ENCODE measurements at regions not wholly inside any gene's neighbourhood (a gene's known extent, or its start where the extent isn't known, plus 50 kb on each side); places are given as distances from the start of the nearest gene placed in this dataset.

GRCh38 chr3:135500034-135500433 is 465.5 kb upstream of the PPP2R3A start:
- DNase-seq (ENCODE audit: low read depth, low spot score), result no peak
- no CpG with 5 or more reads among the region's 3 CpGs for WGBS (ENCODE audit: insufficient coverage, insufficient read length)

GRCh38 chr3:135503065-135503759 is 462.3 kb upstream of the PPP2R3A start:
- no peak overlapping the region for H3K4me3 ChIP-seq (ENCODE audit: low read length)
- no peaks in the 10 kb centered on the region; the same call in 1 of the 2 replicates for H3K4me1 ChIP-seq (ENCODE audit: control insufficient read depth, insufficient read depth, low read length)
- H3K9me3 ChIP-seq (ENCODE audit: control insufficient read depth, insufficient read depth, low read length), result no peaks in the 10 kb centered on the region
- WGBS (ENCODE audit: insufficient coverage, insufficient read length), result no CpG with 5 or more reads among the region's 11 CpGs
- no peaks in the 10 kb centered on the region for H3K27me3 ChIP-seq (ENCODE audit: control insufficient read depth, insufficient read depth, low read length)
- no peak overlapping the region for H3K27ac ChIP-seq (ENCODE audit: low read length)
- no peaks in the 10 kb centered on the region for H3K36me3 ChIP-seq (ENCODE audit: control insufficient read depth, insufficient read depth, low read length)
- no peak for DNase-seq (ENCODE audit: low read depth, low spot score)

More at GRCh38 chr3:135500034-135500433, 465.5 kb upstream of the PPP2R3A start:
- Histone ChIP-seq H3K4me3 (ENCODE audit: low read length) (no peak overlapping the region), H3K4me1 (ENCODE audit: control insufficient read depth, insufficient read depth, low read length) (no peaks in the 10 kb centered on the region; the same call in 1 of the 2 replicates), H3K27ac (ENCODE audit: low read length) (no peak overlapping the region), H3K27me3 (ENCODE audit: control insufficient read depth, insufficient read depth, low read length) (no peaks in the 10 kb centered on the region), H3K36me3 (ENCODE audit: control insufficient read depth, insufficient read depth, low read length) (no peaks in the 10 kb centered on the region), H3K9me3 (ENCODE audit: control insufficient read depth, insufficient read depth, low read length) (no peaks in the 10 kb centered on the region)

GRCh38 chr3:135503760-135504686 is 461.5 kb upstream of the PPP2R3A start:
- Histone ChIP-seq H3K4me3 (ENCODE audit: low read length) (no peak overlapping the region), H3K36me3 (ENCODE audit: control insufficient read depth, insufficient read depth, low read length) (no peaks in the 10 kb centered on the region), H3K27ac (ENCODE audit: low read length) (no peak overlapping the region), H3K9me3 (ENCODE audit: control insufficient read depth, insufficient read depth, low read length) (no peaks in the 10 kb centered on the region), H3K4me1 (ENCODE audit: control insufficient read depth, insufficient read depth, low read length) (no peaks in the 10 kb centered on the region; the same call in 1 of the 2 replicates), H3K27me3 (ENCODE audit: control insufficient read depth, insufficient read depth, low read length) (no peaks in the 10 kb centered on the region)
- DNase-seq (ENCODE audit: low read depth, low spot score), result peak; percentile 57
- no CpG with 5 or more reads among the region's 18 CpGs for WGBS (ENCODE audit: insufficient coverage, insufficient read length)

- WGBS (ENCODE audit: insufficient coverage, insufficient read length), result no CpG with 5 or more reads among the region's 5 CpGs
- H3K27ac ChIP-seq (ENCODE audit: low read length), result no peak overlapping the region
These were observed 452.1 kb upstream of the PPP2R3A start for GRCh38 chr3:135513106-135514059.

GRCh38 chr3:135514060-135514448 is 451.5 kb upstream of the PPP2R3A start:
- no CpG with 5 or more reads among the region's 4 CpGs for WGBS (ENCODE audit: insufficient coverage, insufficient read length)
- H3K27ac ChIP-seq (ENCODE audit: low read length), result no peak overlapping the region
- no peak overlapping the region for H3K4me3 ChIP-seq (ENCODE audit: low read length)
- no peaks in the 10 kb centered on the region for H3K36me3 ChIP-seq (ENCODE audit: control insufficient read depth, insufficient read depth, low read length)
- H3K4me1 ChIP-seq (ENCODE audit: control insufficient read depth, insufficient read depth, low read length), result no peaks in the 10 kb centered on the region
- H3K27me3 ChIP-seq (ENCODE audit: control insufficient read depth, insufficient read depth, low read length), result no peaks in the 10 kb centered on the region
- no peak for DNase-seq (ENCODE audit: low read depth, low spot score)
- no peaks in the 10 kb centered on the region for H3K9me3 ChIP-seq (ENCODE audit: control insufficient read depth, insufficient read depth, low read length)

More at GRCh38 chr3:135513106-135514059, 452.1 kb upstream of the PPP2R3A start:
- no peaks in the 10 kb centered on the region for H3K9me3 ChIP-seq (ENCODE audit: control insufficient read depth, insufficient read depth, low read length)
- no peaks in the 10 kb centered on the region for H3K36me3 ChIP-seq (ENCODE audit: control insufficient read depth, insufficient read depth, low read length)
- no peak overlapping the region for H3K4me3 ChIP-seq (ENCODE audit: low read length)
- no peak for DNase-seq (ENCODE audit: low read depth, low spot score)
- no peaks in the 10 kb centered on the region for H3K4me1 ChIP-seq (ENCODE audit: control insufficient read depth, insufficient read depth, low read length)
- H3K27me3 ChIP-seq (ENCODE audit: control insufficient read depth, insufficient read depth, low read length), result no peaks in the 10 kb centered on the region

- peak; percentile 35 for DNase-seq (ENCODE audit: low read depth, low spot score)
- no peaks in the 10 kb centered on the region for H3K36me3 ChIP-seq (ENCODE audit: control insufficient read depth, insufficient read depth, low read length)
- H3K27ac ChIP-seq (ENCODE audit: low read length), result no peak overlapping the region
- no peaks in the 10 kb centered on the region for H3K4me1 ChIP-seq (ENCODE audit: control insufficient read depth, insufficient read depth, low read length)
- no peaks in the 10 kb centered on the region for H3K27me3 ChIP-seq (ENCODE audit: control insufficient read depth, insufficient read depth, low read length)
- WGBS (ENCODE audit: insufficient coverage, insufficient read length), result no CpG with 5 or more reads among the region's 3 CpGs
- no peak overlapping the region for H3K4me3 ChIP-seq (ENCODE audit: low read length)
- H3K9me3 ChIP-seq (ENCODE audit: control insufficient read depth, insufficient read depth, low read length), result no peaks in the 10 kb centered on the region
These were observed 449.4 kb upstream of the PPP2R3A start for GRCh38 chr3:135516143-135516542.

- WGBS (ENCODE audit: insufficient coverage, insufficient read length), result no CpG with 5 or more reads among the region's 3 CpGs
- no peaks in the 10 kb centered on the region for H3K36me3 ChIP-seq (ENCODE audit: control insufficient read depth, insufficient read depth, low read length)
- H3K4me3 ChIP-seq (ENCODE audit: low read length), result no peak overlapping the region
- DNase-seq (ENCODE audit: low read depth, low spot score), result no peak
- no peaks in the 10 kb centered on the region; the same call in 1 of the 2 replicates for H3K9me3 ChIP-seq (ENCODE audit: control insufficient read depth, insufficient read depth, low read length)
- H3K27ac ChIP-seq (ENCODE audit: low read length), result no peak overlapping the region
- H3K27me3 ChIP-seq (ENCODE audit: control insufficient read depth, insufficient read depth, low read length), result no peaks in the 10 kb centered on the region
- no peaks in the 10 kb centered on the region for H3K4me1 ChIP-seq (ENCODE audit: control insufficient read depth, insufficient read depth, low read length)
These were observed 437.0 kb upstream of the PPP2R3A start for GRCh38 chr3:135528413-135529015.

GRCh38 chr3:135532021-135532420 is 433.5 kb upstream of the PPP2R3A start:
- H3K4me1 ChIP-seq (ENCODE audit: control insufficient read depth, insufficient read depth, low read length), result no peaks in the 10 kb centered on the region
- no peak overlapping the region for H3K4me3 ChIP-seq (ENCODE audit: low read length)
- H3K36me3 ChIP-seq (ENCODE audit: control insufficient read depth, insufficient read depth, low read length), result no peaks in the 10 kb centered on the region
- DNase-seq (ENCODE audit: low read depth, low spot score), result no peak
- H3K27ac ChIP-seq (ENCODE audit: low read length), result no peak overlapping the region
- no peaks in the 10 kb centered on the region; the same call in 1 of the 2 replicates for H3K9me3 ChIP-seq (ENCODE audit: control insufficient read depth, insufficient read depth, low read length)
- WGBS (ENCODE audit: insufficient coverage, insufficient read length), result no CpG with 5 or more reads among the region's 3 CpGs
- H3K27me3 ChIP-seq (ENCODE audit: control insufficient read depth, insufficient read depth, low read length), result no peaks in the 10 kb centered on the region

GRCh38 chr3:135538123-135538522 is 427.4 kb upstream of the PPP2R3A start:
- Histone ChIP-seq H3K9me3 (ENCODE audit: control insufficient read depth, insufficient read depth, low read length) (no peaks in the 10 kb centered on the region), H3K4me3 (ENCODE audit: low read length) (no peak overlapping the region), H3K27me3 (ENCODE audit: control insufficient read depth, insufficient read depth, low read length) (no peaks in the 10 kb centered on the region), H3K4me1 (ENCODE audit: control insufficient read depth, insufficient read depth, low read length) (no peaks in the 10 kb centered on the region), H3K27ac (ENCODE audit: low read length) (no peak overlapping the region), H3K36me3 (ENCODE audit: control insufficient read depth, insufficient read depth, low read length) (no peaks in the 10 kb centered on the region)
- no peak for DNase-seq (ENCODE audit: low read depth, low spot score)
- no CpG with 5 or more reads among the region's 2 CpGs for WGBS (ENCODE audit: insufficient coverage, insufficient read length)
